ENCODE measurements at regions not wholly inside any gene's neighbourhood (a gene's known extent, or its start where the extent isn't known, plus 50 kb on each side); places are given as distances from the start of the nearest gene placed in this dataset.
"Not testable (repeated sequence)": the region's sequence is repeated elsewhere in the genome, so short reads cannot be mapped to it uniquely, and the experiment has no call there.

GRCh38 chr4:125620066-125620860, 305.5 kb downstream of the FAT4 start:
- no peak for DNase-seq

GRCh38 chr4:125624951-125625350, 310.2 kb downstream of the FAT4 start:
- no peak for DNase-seq

GRCh38 chr4:125626946-125627345, 312.2 kb downstream of the FAT4 start:
- no peak for DNase-seq

- DNase-seq, result no peak
Observed at GRCh38 chr4:125639182-125639621, 324.4 kb downstream of the FAT4 start.

- DNase-seq, result no peak
Observed at GRCh38 chr4:125641611-125642010, 326.9 kb downstream of the FAT4 start.

GRCh38 chr4:125642645-125643044, 327.9 kb downstream of the FAT4 start:
- no peak for DNase-seq

GRCh38 chr4:125649452-125649851, 334.7 kb downstream of the FAT4 start:
- DNase-seq, result no peak

GRCh38 chr4:125650557-125650956, 335.8 kb downstream of the FAT4 start:
- no peak for DNase-seq

GRCh38 chr4:125651707-125652357, 337.1 kb downstream of the FAT4 start:
- not testable (repeated sequence) for DNase-seq

- DNase-seq, result no peak
Observed at GRCh38 chr4:125658773-125659172, 344.0 kb downstream of the FAT4 start.

- DNase-seq, result no peak
Observed at GRCh38 chr4:125663896-125664767, 349.4 kb downstream of the FAT4 start.

- DNase-seq, result no peak
Observed at GRCh38 chr4:125666635-125667034, 351.9 kb downstream of the FAT4 start.

GRCh38 chr4:125676156-125676555, 361.4 kb downstream of the FAT4 start:
- DNase-seq, result no peak

- no peak for DNase-seq
Observed at GRCh38 chr4:125676583-125676982, 361.8 kb downstream of the FAT4 start.

- no peak for DNase-seq
Observed at GRCh38 chr4:125677665-125678307, 363.0 kb downstream of the FAT4 start.

GRCh38 chr4:125679989-125680388, 365.2 kb downstream of the FAT4 start:
- no peak for DNase-seq

GRCh38 chr4:125681240-125681639, 366.5 kb downstream of the FAT4 start:
- no peak for DNase-seq

- no peak for DNase-seq
Observed at GRCh38 chr4:125682730-125683129, 368.0 kb downstream of the FAT4 start.

- no peak for DNase-seq
Observed at GRCh38 chr4:125688841-125689240, 374.1 kb downstream of the FAT4 start.

- DNase-seq, result no peak
Observed at GRCh38 chr4:125689805-125690204, 375.1 kb downstream of the FAT4 start.

- DNase-seq, result no peak
Observed at GRCh38 chr4:125693228-125693627, 378.5 kb downstream of the FAT4 start.

- no peak for DNase-seq
Observed at GRCh38 chr4:125702406-125702805, 387.7 kb downstream of the FAT4 start.

GRCh38 chr4:125703443-125703842, 388.7 kb downstream of the FAT4 start:
- no peak for DNase-seq

Measured in stimulated activated CD4-positive, alpha-beta T cell treated with anti-CD3 and anti-CD28 coated beads, Interleukin-2, amount 100 ng/mL, for 48 hours (primary cell).